Liver (tissue), 8 donors: ENCODE measurements at regions not wholly inside any gene's neighbourhood (a gene's known extent, or its start where the extent isn't known, plus 50 kb on each side); places are given as distances from the start of the nearest gene placed in this dataset.

Source experiments
- DNase-seq: peaks from one replicate; pipeline ENCODE4 v3.0.0-alpha.2; 2017; ENCODE audit warnings: low spot score
- H3K27ac ChIP-seq, 2 donors: one replicate each; pipeline ENCODE4 v1.7.0; 2013; ENCODE audit warnings: inconsistent platforms in 2 of 2, low read length in 2 of 2, control low read depth in 1 of 2, low read depth in 1 of 2, mild to moderate bottlenecking in 1 of 2
- H3K27me3 ChIP-seq, 4 donors: one replicate each; pipeline versions ENCODE4 v1.6.1 to v1.7.0; 2013; ENCODE audit warnings: low read length in 3 of 4, inconsistent platforms in 1 of 4, mild to moderate bottlenecking in 1 of 4, moderate library complexity in 1 of 4; ENCODE audit not compliant: control insufficient read depth in 4 of 4, insufficient read depth in 4 of 4
- H3K36me3 ChIP-seq, 4 donors: one replicate each; pipeline versions ENCODE4 v1.6.1 to v1.7.0; 2013; ENCODE audit warnings: low read length in 3 of 4, mild to moderate bottlenecking in 3 of 4, low read depth in 1 of 4, moderate library complexity in 1 of 4; ENCODE audit not compliant: control insufficient read depth in 4 of 4, insufficient read depth in 3 of 4
- H3K4me1 ChIP-seq, 4 donors: one replicate each; pipeline versions ENCODE4 v1.6.1 to v1.7.0; 2013; ENCODE audit warnings: low read length in 3 of 4, mild to moderate bottlenecking in 3 of 4, moderate library complexity in 1 of 4; ENCODE audit not compliant: control insufficient read depth in 4 of 4, insufficient read depth in 4 of 4
- H3K4me3 ChIP-seq, 3 donors: one replicate each; pipeline versions ENCODE4 v1.6.1 to v1.7.0; 2013; ENCODE audit warnings: low read length in 3 of 3, control low read depth in 1 of 3, low read depth in 1 of 3, mild to moderate bottlenecking in 1 of 3
- H3K9ac ChIP-seq, 2 donors: one replicate each; pipeline ENCODE4 v1.7.0; 2013; ENCODE audit warnings: low read length in 2 of 2, mild to moderate bottlenecking in 2 of 2, moderate library complexity in 2 of 2, control low read depth in 1 of 2, low read depth in 1 of 2
- H3K9me3 ChIP-seq, 4 donors: one replicate each; pipeline versions ENCODE4 v1.6.1 to v1.7.0; 2013; ENCODE audit warnings: low read length in 3 of 4; ENCODE audit not compliant: control insufficient read depth in 4 of 4
- ATF3 ChIP-seq: IDR thresholded peaks from 2 replicates; pipeline ENCODE4 v1.6.1; 2016; ENCODE audit warnings: antibody characterized with exemption
- CTCF ChIP-seq: fragments of 150-350 bp; IDR thresholded peaks from 2 replicates; pipeline ENCODE4 v1.5.1; 2017; ENCODE audit warnings: improper control_type of control experiment, low read depth, low read length; ENCODE audit not compliant: missing input control
- EGR1 ChIP-seq, 2 donors: IDR thresholded peaks; 2 replicates each; pipeline ENCODE4 v1.6.1; 2016 to 2018; ENCODE audit warnings: antibody characterized with exemption in 2 of 2, low read depth in 2 of 2
- FOXA1 ChIP-seq: IDR thresholded peaks from 2 replicates; pipeline ENCODE4 v1.6.1; 2016; ENCODE audit warnings: antibody characterized with exemption
- FOXA2 ChIP-seq: IDR thresholded peaks from 2 replicates; pipeline ENCODE4 v1.6.1; 2016; ENCODE audit warnings: antibody characterized with exemption
- GABPA ChIP-seq, 2 donors: IDR thresholded peaks in 1 of 2; conservative IDR thresholded peaks in 1 of 2; 2 replicates each; pipeline ENCODE4 v1.6.1; 2016; ENCODE audit warnings: antibody characterized with exemption in 2 of 2, mild to moderate bottlenecking in 1 of 2, moderate library complexity in 1 of 2
- HNF4A ChIP-seq, 2 donors: conservative IDR thresholded peaks; 2 replicates each; pipeline ENCODE4 v1.6.1; 2016; ENCODE audit warnings: antibody characterized with exemption in 2 of 2, mild to moderate bottlenecking in 2 of 2
- HNF4G ChIP-seq: IDR thresholded peaks from 2 replicates; pipeline ENCODE4 v1.6.1; 2016; ENCODE audit warnings: antibody characterized with exemption
- JUND ChIP-seq, 2 donors: IDR thresholded peaks; 2 replicates each; pipeline ENCODE4 v1.6.1; 2016; ENCODE audit warnings: antibody characterized with exemption in 2 of 2
- MAX ChIP-seq: IDR thresholded peaks from 2 replicates; pipeline ENCODE4 v1.6.1; 2016; ENCODE audit warnings: antibody characterized with exemption
- NR2F2 ChIP-seq: IDR thresholded peaks from 2 replicates; pipeline ENCODE4 v1.6.1; 2016; ENCODE audit warnings: antibody characterized with exemption
- RAD21 ChIP-seq, 2 donors: IDR thresholded peaks; 2 replicates each; pipeline ENCODE4 v1.6.1; 2016; ENCODE audit warnings: antibody characterized with exemption in 2 of 2, mild to moderate bottlenecking in 2 of 2
- REST ChIP-seq: IDR thresholded peaks from 2 replicates; pipeline ENCODE4 v1.6.1; 2016; ENCODE audit warnings: antibody characterized with exemption, mild to moderate bottlenecking
- RXRA ChIP-seq, 2 donors: IDR thresholded peaks; 2 replicates each; pipeline ENCODE4 v1.6.1; 2017 to 2018; ENCODE audit warnings: antibody characterized with exemption in 2 of 2, mild to moderate bottlenecking in 1 of 2
- SP1 ChIP-seq: IDR thresholded peaks from 2 replicates; pipeline ENCODE4 v1.6.1; 2018; ENCODE audit warnings: antibody characterized with exemption, mild to moderate bottlenecking
- TAF1 ChIP-seq: conservative IDR thresholded peaks from 2 replicates; pipeline ENCODE4 v1.6.1; 2016; ENCODE audit warnings: antibody characterized with exemption, mild to moderate bottlenecking
- YY1 ChIP-seq: IDR thresholded peaks from 2 replicates; pipeline ENCODE4 v1.6.1; 2016; ENCODE audit warnings: antibody characterized with exemption, mild to moderate bottlenecking
- ZBTB33 ChIP-seq: IDR thresholded peaks from 2 replicates; pipeline ENCODE4 v1.6.1; 2016; ENCODE audit warnings: antibody characterized with exemption
- WGBS: extraction: QIAGEN DNeasy Blood & Tissue Kit; methylation state at CpG from one replicate; pipeline ENCODE4 v1.1.7; 2013; 5-methylcytosine and 5-hydroxymethylcytosine counted together
- donor health status: healthy.
- donor health status: healthy.
- donor health status: healthy.
- donor health status: healthy.
- donor health status: healthy.

GRCh38 chrX:71852182-71852581, 58.5 kb upstream of the NHSL2 start:
- no peaks in the 10 kb centered on the region for H3K27me3 ChIP-seq
- no peak for DNase-seq
- no peak overlapping the region for H3K9ac ChIP-seq
- no peak overlapping the region for H3K4me3 ChIP-seq
- TF ChIP-seq RXRA (IDR thresholded peaks at IDR 0.05) = no peak
- TF ChIP-seq GABPA (IDR thresholded peaks at IDR 0.05 in 1 of 2, conservative IDR thresholded peaks at IDR 0.05 in 1 of 2) = no peak
- TF ChIP-seq NR2F2 = no peak
- no peak for TF ChIP-seq FOXA2
- TF ChIP-seq ATF3 = no peak
- no peak for TF ChIP-seq YY1
- TF ChIP-seq ZBTB33 = no peak
- TF ChIP-seq JUND (IDR thresholded peaks at IDR 0.05) = no peak
- TF ChIP-seq HNF4A (conservative IDR thresholded peaks at IDR 0.05) = no peak
- TF ChIP-seq MAX = no peak
- no peak for TF ChIP-seq TAF1
- TF ChIP-seq CTCF = no peak
- no peak for TF ChIP-seq EGR1 (IDR thresholded peaks at IDR 0.05; ENCODE audit: low read depth in 2 of 2)
- TF ChIP-seq SP1 = no peak
- TF ChIP-seq FOXA1 = no peak
- TF ChIP-seq REST = no peak
- TF ChIP-seq HNF4G = no peak
- no peaks in the 10 kb centered on the region for H3K9me3 ChIP-seq
- H3K36me3 ChIP-seq = no peaks in the 10 kb centered on the region
- H3K27ac ChIP-seq = no peak overlapping the region
- WGBS = 76% methylated on average over 9 of the region's 9 CpGs
- H3K4me1 ChIP-seq = no peaks in the 10 kb centered on the region

GRCh38 chrX:71859637-71860036, 51.0 kb upstream of the NHSL2 start:
- WGBS = 3% methylated on average over 3 of the region's 3 CpGs
- no peak overlapping the region for H3K9ac ChIP-seq
- no peak for DNase-seq

More at GRCh38 chrX:71859637-71860036, 51.0 kb upstream of the NHSL2 start:
- no peaks in the 10 kb centered on the region for H3K27me3 ChIP-seq
- no peak overlapping the region for H3K4me3 ChIP-seq
- H3K27ac ChIP-seq = no peak overlapping the region
- no peaks in the 10 kb centered on the region for H3K9me3 ChIP-seq
- H3K36me3 ChIP-seq = no peaks in the 10 kb centered on the region
- no peaks in the 10 kb centered on the region for H3K4me1 ChIP-seq
- TF ChIP-seq NR2F2 (no peak), GABPA (IDR thresholded peaks at IDR 0.05 in 1 of 2, conservative IDR thresholded peaks at IDR 0.05 in 1 of 2) (no peak), RAD21 (IDR thresholded peaks at IDR 0.05) (peak; percentile 69 to 80), ZBTB33 (no peak), CTCF (peak; percentile 47), SP1 (no peak)
